ENCODE measurements at regions not wholly inside any gene's neighbourhood (a gene's known extent, or its start where the extent isn't known, plus 50 kb on each side); places are given as distances from the start of the nearest gene placed in this dataset.

- H3K4me3 ChIP-seq (ENCODE audit: low read length), result no peak overlapping the region
- TF ChIP-seq CTCF (conservative IDR thresholded peaks at IDR 0.05; ENCODE audit: low read depth, low read length), result no peak
- DNase-seq (ENCODE audit: low read depth), result no peak
Observed at GRCh38 chr2:220994846-220995245, 577.3 kb downstream of the EPHA4 start.

- no peak overlapping the region for H3K4me3 ChIP-seq (ENCODE audit: low read length)
- no peak for DNase-seq (ENCODE audit: low read depth)
- no peak for TF ChIP-seq CTCF (conservative IDR thresholded peaks at IDR 0.05; ENCODE audit: low read depth, low read length)
Observed at GRCh38 chr2:220995581-220995980, 576.5 kb downstream of the EPHA4 start.

GRCh38 chr2:220998156-220998555 is 573.9 kb downstream of the EPHA4 start:
- DNase-seq (ENCODE audit: low read depth), result no peak
- H3K4me3 ChIP-seq (ENCODE audit: low read length), result no peak overlapping the region
- TF ChIP-seq CTCF (conservative IDR thresholded peaks at IDR 0.05; ENCODE audit: low read depth, low read length), result no peak

GRCh38 chr2:220999356-220999755 is 572.7 kb downstream of the EPHA4 start:
- no peak for TF ChIP-seq CTCF (conservative IDR thresholded peaks at IDR 0.05; ENCODE audit: low read depth, low read length)
- H3K4me3 ChIP-seq (ENCODE audit: low read length), result no peak overlapping the region
- no peak for DNase-seq (ENCODE audit: low read depth)

- no peak overlapping the region for H3K4me3 ChIP-seq (ENCODE audit: low read length)
- no peak for DNase-seq (ENCODE audit: low read depth)
- TF ChIP-seq CTCF (conservative IDR thresholded peaks at IDR 0.05; ENCODE audit: low read depth, low read length), result no peak
Observed at GRCh38 chr2:221001381-221001801, 570.7 kb downstream of the EPHA4 start.

- H3K4me3 ChIP-seq (ENCODE audit: low read length), result no peak overlapping the region
- TF ChIP-seq CTCF (conservative IDR thresholded peaks at IDR 0.05; ENCODE audit: low read depth, low read length), result no peak
- no peak for DNase-seq (ENCODE audit: low read depth)
Observed at GRCh38 chr2:221002101-221002685, 569.9 kb downstream of the EPHA4 start.

GRCh38 chr2:221005338-221005737 is 566.8 kb downstream of the EPHA4 start:
- TF ChIP-seq CTCF (conservative IDR thresholded peaks at IDR 0.05; ENCODE audit: low read depth, low read length), result no peak
- no peak for DNase-seq (ENCODE audit: low read depth)

More at GRCh38 chr2:221005338-221005737, 566.8 kb downstream of the EPHA4 start:
- no peak overlapping the region for H3K4me3 ChIP-seq (ENCODE audit: low read length)
